ENCODE measurements at regions not wholly inside any gene's neighbourhood (a gene's known extent, or its start where the extent isn't known, plus 50 kb on each side); places are given as distances from the start of the nearest gene placed in this dataset.

- no peak overlapping the region for H3K4me3 ChIP-seq (ENCODE audit: low read length)
- no peaks in the 10 kb centered on the region for H3K27me3 ChIP-seq (ENCODE audit: insufficient read depth, low read length)
- H3K9me3 ChIP-seq (ENCODE audit: insufficient read depth, low read depth, low read length): no peaks in the 10 kb centered on the region
- no peaks in the 10 kb centered on the region for H3K36me3 ChIP-seq (ENCODE audit: insufficient read depth, low read depth, low read length)
- H3K4me1 ChIP-seq (ENCODE audit: insufficient read depth, low read length): no peaks in the 10 kb centered on the region
- H3K27ac ChIP-seq (ENCODE audit: low read length): no peak overlapping the region
- H3K9ac ChIP-seq (ENCODE audit: low read depth, low read length): no peak overlapping the region
Measured at GRCh38 chr3:117927825-117928224, 1106.8 kb downstream of the IGSF11 start.

- Histone ChIP-seq H3K27ac (ENCODE audit: low read length) (no peak overlapping the region), H3K4me3 (ENCODE audit: low read length) (no peak overlapping the region), H3K4me1 (ENCODE audit: insufficient read depth, low read length) (no peaks in the 10 kb centered on the region), H3K9me3 (ENCODE audit: insufficient read depth, low read depth, low read length) (no peaks in the 10 kb centered on the region), H3K27me3 (ENCODE audit: insufficient read depth, low read length) (no peaks in the 10 kb centered on the region), H3K36me3 (ENCODE audit: insufficient read depth, low read depth, low read length) (no peaks in the 10 kb centered on the region), H3K9ac (ENCODE audit: low read depth, low read length) (no peak overlapping the region)
Measured at GRCh38 chr3:117928836-117929235, 1105.8 kb downstream of the IGSF11 start.

- no peak overlapping the region for H3K9ac ChIP-seq (ENCODE audit: low read depth, low read length)
- no peaks in the 10 kb centered on the region for H3K36me3 ChIP-seq (ENCODE audit: insufficient read depth, low read depth, low read length)
- no peaks in the 10 kb centered on the region for H3K27me3 ChIP-seq (ENCODE audit: insufficient read depth, low read length)
- no peaks in the 10 kb centered on the region for H3K4me1 ChIP-seq (ENCODE audit: insufficient read depth, low read length)
- no peaks in the 10 kb centered on the region for H3K9me3 ChIP-seq (ENCODE audit: insufficient read depth, low read depth, low read length)
- H3K4me3 ChIP-seq (ENCODE audit: low read length): no peak overlapping the region
- no peak overlapping the region for H3K27ac ChIP-seq (ENCODE audit: low read length)
Measured at GRCh38 chr3:117932441-117932840, 1102.2 kb downstream of the IGSF11 start.

GRCh38 chr3:117936159-117936558 lies 1098.5 kb downstream of the IGSF11 start:
- Histone ChIP-seq H3K36me3 (ENCODE audit: insufficient read depth, low read depth, low read length) (no peaks in the 10 kb centered on the region), H3K27ac (ENCODE audit: low read length) (no peak overlapping the region)

GRCh38 chr3:117938974-117939373 lies 1095.7 kb downstream of the IGSF11 start:
- Histone ChIP-seq H3K4me1 (ENCODE audit: insufficient read depth, low read length) (no peaks in the 10 kb centered on the region), H3K36me3 (ENCODE audit: insufficient read depth, low read depth, low read length) (no peaks in the 10 kb centered on the region)

More at GRCh38 chr3:117936159-117936558, 1098.5 kb downstream of the IGSF11 start:
- Histone ChIP-seq H3K9ac (ENCODE audit: low read depth, low read length) (no peak overlapping the region), H3K4me3 (ENCODE audit: low read length) (no peak overlapping the region), H3K27me3 (ENCODE audit: insufficient read depth, low read length) (no peaks in the 10 kb centered on the region), H3K9me3 (ENCODE audit: insufficient read depth, low read depth, low read length) (no peaks in the 10 kb centered on the region), H3K4me1 (ENCODE audit: insufficient read depth, low read length) (no peaks in the 10 kb centered on the region)

GRCh38 chr3:117939425-117940027 lies 1095.1 kb downstream of the IGSF11 start:
- no peak overlapping the region for H3K4me3 ChIP-seq (ENCODE audit: low read length)
- H3K36me3 ChIP-seq (ENCODE audit: insufficient read depth, low read depth, low read length): no peaks in the 10 kb centered on the region
- no peak overlapping the region for H3K27ac ChIP-seq (ENCODE audit: low read length)
- no peaks in the 10 kb centered on the region for H3K4me1 ChIP-seq (ENCODE audit: insufficient read depth, low read length)
- no peaks in the 10 kb centered on the region for H3K9me3 ChIP-seq (ENCODE audit: insufficient read depth, low read depth, low read length)
- H3K27me3 ChIP-seq (ENCODE audit: insufficient read depth, low read length): no peaks in the 10 kb centered on the region
- no peak overlapping the region for H3K9ac ChIP-seq (ENCODE audit: low read depth, low read length)

More at GRCh38 chr3:117938974-117939373, 1095.7 kb downstream of the IGSF11 start:
- H3K9ac ChIP-seq (ENCODE audit: low read depth, low read length): no peak overlapping the region
- H3K27me3 ChIP-seq (ENCODE audit: insufficient read depth, low read length): no peaks in the 10 kb centered on the region
- no peak overlapping the region for H3K4me3 ChIP-seq (ENCODE audit: low read length)
- no peaks in the 10 kb centered on the region for H3K9me3 ChIP-seq (ENCODE audit: insufficient read depth, low read depth, low read length)
- H3K27ac ChIP-seq (ENCODE audit: low read length): no peak overlapping the region

- Histone ChIP-seq H3K27me3 (ENCODE audit: insufficient read depth, low read length) (no peaks in the 10 kb centered on the region), H3K36me3 (ENCODE audit: insufficient read depth, low read depth, low read length) (no peaks in the 10 kb centered on the region), H3K4me1 (ENCODE audit: insufficient read depth, low read length) (no peaks in the 10 kb centered on the region), H3K4me3 (ENCODE audit: low read length) (no peak overlapping the region), H3K9ac (ENCODE audit: low read depth, low read length) (no peak overlapping the region), H3K9me3 (ENCODE audit: insufficient read depth, low read depth, low read length) (no peaks in the 10 kb centered on the region), H3K27ac (ENCODE audit: low read length) (no peak overlapping the region)
Measured at GRCh38 chr3:117941015-117941414, 1093.6 kb downstream of the IGSF11 start.

GRCh38 chr3:117941756-117942155 lies 1092.9 kb downstream of the IGSF11 start:
- Histone ChIP-seq H3K27me3 (ENCODE audit: insufficient read depth, low read length) (no peaks in the 10 kb centered on the region), H3K9me3 (ENCODE audit: insufficient read depth, low read depth, low read length) (no peaks in the 10 kb centered on the region), H3K9ac (ENCODE audit: low read depth, low read length) (no peak overlapping the region), H3K4me3 (ENCODE audit: low read length) (no peak overlapping the region), H3K27ac (ENCODE audit: low read length) (no peak overlapping the region), H3K36me3 (ENCODE audit: insufficient read depth, low read depth, low read length) (no peaks in the 10 kb centered on the region), H3K4me1 (ENCODE audit: insufficient read depth, low read length) (no peaks in the 10 kb centered on the region)

- Histone ChIP-seq H3K27me3 (ENCODE audit: insufficient read depth, low read length) (no peaks in the 10 kb centered on the region), H3K36me3 (ENCODE audit: insufficient read depth, low read depth, low read length) (no peaks in the 10 kb centered on the region), H3K27ac (ENCODE audit: low read length) (no peak overlapping the region), H3K9me3 (ENCODE audit: insufficient read depth, low read depth, low read length) (no peaks in the 10 kb centered on the region), H3K4me1 (ENCODE audit: insufficient read depth, low read length) (peaks cover 6% of the 10 kb centered on the region; the same call in 1 of the 2 replicates), H3K9ac (ENCODE audit: low read depth, low read length) (no peak overlapping the region), H3K4me3 (ENCODE audit: low read length) (no peak overlapping the region)
Measured at GRCh38 chr3:117954131-117954530, 1080.5 kb downstream of the IGSF11 start.

- Histone ChIP-seq H3K4me1 (ENCODE audit: insufficient read depth, low read length) (peaks cover 6% of the 10 kb centered on the region; the same call in 1 of the 2 replicates), H3K4me3 (ENCODE audit: low read length) (no peak overlapping the region), H3K9me3 (ENCODE audit: insufficient read depth, low read depth, low read length) (no peaks in the 10 kb centered on the region), H3K9ac (ENCODE audit: low read depth, low read length) (no peak overlapping the region), H3K27ac (ENCODE audit: low read length) (no peak overlapping the region), H3K27me3 (ENCODE audit: insufficient read depth, low read length) (no peaks in the 10 kb centered on the region), H3K36me3 (ENCODE audit: insufficient read depth, low read depth, low read length) (no peaks in the 10 kb centered on the region)
Measured at GRCh38 chr3:117955196-117955595, 1079.5 kb downstream of the IGSF11 start.

GRCh38 chr3:117958027-117958426 lies 1076.6 kb downstream of the IGSF11 start:
- H3K4me1 ChIP-seq (ENCODE audit: insufficient read depth, low read length): peaks cover 6% of the 10 kb centered on the region; the same call in 1 of the 2 replicates
- no peaks in the 10 kb centered on the region for H3K9me3 ChIP-seq (ENCODE audit: insufficient read depth, low read depth, low read length)
- H3K9ac ChIP-seq (ENCODE audit: low read depth, low read length): no peak overlapping the region
- H3K27ac ChIP-seq (ENCODE audit: low read length): no peak overlapping the region
- H3K4me3 ChIP-seq (ENCODE audit: low read length): no peak overlapping the region
- H3K27me3 ChIP-seq (ENCODE audit: insufficient read depth, low read length): no peaks in the 10 kb centered on the region
- H3K36me3 ChIP-seq (ENCODE audit: insufficient read depth, low read depth, low read length): no peaks in the 10 kb centered on the region

GRCh38 chr3:117962750-117963149 lies 1071.9 kb downstream of the IGSF11 start:
- Histone ChIP-seq H3K9ac (ENCODE audit: low read depth, low read length) (no peak overlapping the region), H3K36me3 (ENCODE audit: insufficient read depth, low read depth, low read length) (no peaks in the 10 kb centered on the region), H3K4me1 (ENCODE audit: insufficient read depth, low read length) (no peaks in the 10 kb centered on the region), H3K4me3 (ENCODE audit: low read length) (no peak overlapping the region), H3K27me3 (ENCODE audit: insufficient read depth, low read length) (no peaks in the 10 kb centered on the region), H3K27ac (ENCODE audit: low read length) (no peak overlapping the region), H3K9me3 (ENCODE audit: insufficient read depth, low read depth, low read length) (no peaks in the 10 kb centered on the region; the same call in 1 of the 2 replicates)

Measured in iPS-20b (cell line).